ENCODE measurements at regions not wholly inside any gene's neighbourhood (a gene's known extent, or its start where the extent isn't known, plus 50 kb on each side); places are given as distances from the start of the nearest gene placed in this dataset.

DNA sequence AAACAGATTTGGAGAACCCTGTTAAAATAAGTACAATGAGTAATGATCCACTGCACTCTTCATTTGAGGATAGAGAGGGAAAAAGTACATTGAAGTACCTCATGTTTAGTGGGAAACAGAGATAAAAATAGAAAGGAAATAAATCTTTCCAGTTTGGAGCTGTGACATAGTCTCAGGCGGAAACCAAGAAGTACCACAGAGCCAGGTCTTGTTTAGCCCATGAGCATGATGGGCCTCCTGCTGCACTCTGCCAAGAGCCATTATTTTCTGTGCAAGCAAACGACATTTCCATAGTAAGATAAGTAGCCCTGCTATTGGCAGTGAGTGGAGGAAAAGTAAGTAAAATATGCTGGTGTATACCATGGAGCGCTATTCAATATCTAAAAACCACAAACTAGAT, 796.1 kb downstream of the TBL1XR1 start:
- no peak overlapping the region for H3K4me3 Mint-ChIP-seq
- no peak overlapping the region for H3K27ac Mint-ChIP-seq
- no peak for DNase-seq
- H3K27me3 Mint-ChIP-seq: no peaks in the 10 kb centered on the region
- no peaks in the 10 kb centered on the region for H3K4me1 Mint-ChIP-seq
- POLR2A ChIA-PET: no interaction called here
- peaks cover 11% of the 10 kb centered on the region for H3K9me3 Mint-ChIP-seq
- CTCF ChIA-PET: no interaction called here
- H3K36me3 Mint-ChIP-seq (ENCODE audit: low read depth): no peaks in the 10 kb centered on the region

DNA sequence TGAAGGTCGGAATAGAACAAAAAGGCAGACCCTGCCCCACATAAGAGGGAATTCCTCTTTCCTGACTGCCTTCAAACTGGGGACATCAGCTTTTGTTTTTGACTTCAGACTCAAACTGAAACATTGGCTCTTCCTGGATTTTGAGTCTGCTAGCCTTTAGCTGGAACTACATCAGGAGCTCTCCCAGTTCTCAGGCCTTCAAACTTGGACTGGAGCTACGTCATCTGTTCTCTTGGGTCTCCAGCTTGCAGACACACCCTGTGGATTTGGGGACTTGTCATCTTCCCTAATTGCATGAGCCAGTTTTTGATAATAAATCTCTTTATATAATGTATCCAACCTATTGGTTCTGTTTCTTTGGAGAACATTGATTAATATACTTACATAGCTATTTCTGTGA, 798.1 kb downstream of the TBL1XR1 start:
- ChIA-PET CTCF (no interaction called here), POLR2A (no interaction called here)
- H3K27ac Mint-ChIP-seq: no peak overlapping the region
- no peaks in the 10 kb centered on the region for H3K36me3 Mint-ChIP-seq (ENCODE audit: low read depth)
- no peaks in the 10 kb centered on the region for H3K27me3 Mint-ChIP-seq
- no peak for DNase-seq
- H3K4me3 Mint-ChIP-seq: no peak overlapping the region
- peaks cover 16% of the 10 kb centered on the region for H3K9me3 Mint-ChIP-seq
- H3K4me1 Mint-ChIP-seq: no peaks in the 10 kb centered on the region

DNA sequence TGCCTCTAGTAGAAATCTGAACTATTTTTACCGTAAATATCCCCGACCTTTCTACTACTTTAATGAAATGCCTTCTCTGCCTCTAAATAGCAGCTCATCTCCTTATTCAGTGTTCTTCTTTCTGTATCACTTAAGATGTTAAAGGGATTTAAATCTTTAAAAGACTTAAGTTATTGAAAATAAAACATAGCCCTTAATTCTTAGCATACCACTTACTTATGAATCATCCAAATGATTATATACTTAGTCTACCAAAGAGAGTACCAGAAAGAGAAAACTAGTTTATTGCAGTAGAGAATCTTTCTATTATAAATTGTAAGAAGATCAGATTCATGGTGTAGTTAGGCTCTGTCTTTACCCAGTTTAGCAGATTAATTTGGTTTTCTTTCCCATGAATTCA, 802.0 kb downstream of the TBL1XR1 start:
- H3K36me3 Mint-ChIP-seq (ENCODE audit: low read depth): no peaks in the 10 kb centered on the region
- ChIA-PET POLR2A (no interaction called here), CTCF (no interaction called here)
- H3K4me1 Mint-ChIP-seq: no peaks in the 10 kb centered on the region
- no peak overlapping the region for H3K27ac Mint-ChIP-seq
- no peak overlapping the region for H3K4me3 Mint-ChIP-seq
- DNase-seq: no peak
- H3K9me3 Mint-ChIP-seq: peaks cover 18% of the 10 kb centered on the region
- H3K27me3 Mint-ChIP-seq: no peaks in the 10 kb centered on the region

DNA sequence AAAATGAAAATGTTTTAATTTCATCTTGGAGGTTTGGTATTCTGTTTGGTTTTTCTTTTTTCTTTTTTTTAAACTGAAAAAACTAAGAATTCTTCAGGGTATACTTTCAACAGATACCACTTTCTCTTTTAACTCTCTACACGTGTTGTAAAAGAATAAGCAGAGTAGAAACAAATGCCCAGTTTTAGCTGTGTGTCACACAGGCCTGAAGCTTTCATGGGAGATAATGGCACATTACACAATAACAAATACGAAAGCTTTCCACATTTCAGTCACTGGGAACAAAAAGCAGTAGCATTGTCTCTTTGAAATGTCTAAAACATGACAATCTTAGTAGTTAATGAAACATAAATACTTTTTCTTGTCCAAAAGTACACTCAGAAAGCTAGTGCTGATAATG, 818.5 kb downstream of the TBL1XR1 start:
- no peak overlapping the region for H3K4me3 Mint-ChIP-seq
- no peak overlapping the region for H3K27ac Mint-ChIP-seq
- no peaks in the 10 kb centered on the region for H3K27me3 Mint-ChIP-seq
- H3K4me1 Mint-ChIP-seq: no peaks in the 10 kb centered on the region
- peaks cover 5% of the 10 kb centered on the region for H3K9me3 Mint-ChIP-seq
- DNase-seq: no peak
- ChIA-PET CTCF (no interaction called here), POLR2A (no interaction called here)
- no peaks in the 10 kb centered on the region for H3K36me3 Mint-ChIP-seq (ENCODE audit: low read depth)

DNA sequence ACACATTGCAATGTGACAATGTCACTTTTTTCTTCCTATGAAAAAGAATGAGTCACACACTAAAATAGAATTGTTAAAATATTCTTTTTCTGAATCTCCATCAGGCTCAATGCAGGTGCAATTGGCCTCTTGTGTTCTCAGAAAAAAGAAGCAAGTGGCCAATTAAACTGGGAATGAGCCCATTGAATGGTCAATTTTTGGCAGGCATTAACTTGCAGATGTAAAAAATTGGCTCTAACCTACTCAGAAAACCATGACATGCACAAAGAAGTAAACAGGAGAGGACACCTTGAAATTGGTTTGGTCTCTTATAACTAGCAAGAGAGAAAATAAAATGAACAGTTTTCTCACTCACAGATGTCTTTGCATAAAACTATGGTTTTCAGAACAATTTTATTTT, 820.8 kb downstream of the TBL1XR1 start:
- ChIA-PET CTCF (no interaction called here), POLR2A (no interaction called here)
- H3K27ac Mint-ChIP-seq: no peak overlapping the region
- peaks cover 1% of the 10 kb centered on the region for H3K9me3 Mint-ChIP-seq
- H3K4me1 Mint-ChIP-seq: no peaks in the 10 kb centered on the region
- no peak overlapping the region for H3K4me3 Mint-ChIP-seq
- no peaks in the 10 kb centered on the region for H3K36me3 Mint-ChIP-seq (ENCODE audit: low read depth)
- no peaks in the 10 kb centered on the region for H3K27me3 Mint-ChIP-seq
- no peak for DNase-seq

DNA sequence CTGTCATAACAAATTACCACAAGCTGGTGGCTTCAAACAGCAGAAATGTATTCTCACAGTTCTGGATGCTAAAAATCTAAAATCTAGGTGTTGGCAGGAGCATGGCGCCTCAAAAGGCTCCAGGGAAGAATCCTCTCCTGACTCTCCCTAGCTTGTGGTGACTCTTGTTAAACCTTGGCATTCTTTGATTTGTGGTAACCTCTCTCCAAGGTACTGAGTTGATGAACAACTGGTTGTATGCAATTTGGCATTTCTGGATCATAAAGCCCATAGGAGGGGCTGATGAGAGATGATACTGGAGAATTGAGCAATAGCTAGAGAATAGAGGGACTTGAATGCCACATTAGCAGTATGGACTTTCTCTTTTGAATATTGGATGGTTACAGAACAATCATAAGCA, 821.8 kb downstream of the TBL1XR1 start:
- Mint-ChIP-seq H3K27me3 (no peaks in the 10 kb centered on the region), H3K4me3 (no peak overlapping the region), H3K27ac (no peak overlapping the region), H3K36me3 (ENCODE audit: low read depth) (no peaks in the 10 kb centered on the region), H3K4me1 (no peaks in the 10 kb centered on the region), H3K9me3 (no peaks in the 10 kb centered on the region)
- CTCF ChIA-PET: no interaction called here
- POLR2A ChIA-PET: no interaction called here
- no peak for DNase-seq

DNA sequence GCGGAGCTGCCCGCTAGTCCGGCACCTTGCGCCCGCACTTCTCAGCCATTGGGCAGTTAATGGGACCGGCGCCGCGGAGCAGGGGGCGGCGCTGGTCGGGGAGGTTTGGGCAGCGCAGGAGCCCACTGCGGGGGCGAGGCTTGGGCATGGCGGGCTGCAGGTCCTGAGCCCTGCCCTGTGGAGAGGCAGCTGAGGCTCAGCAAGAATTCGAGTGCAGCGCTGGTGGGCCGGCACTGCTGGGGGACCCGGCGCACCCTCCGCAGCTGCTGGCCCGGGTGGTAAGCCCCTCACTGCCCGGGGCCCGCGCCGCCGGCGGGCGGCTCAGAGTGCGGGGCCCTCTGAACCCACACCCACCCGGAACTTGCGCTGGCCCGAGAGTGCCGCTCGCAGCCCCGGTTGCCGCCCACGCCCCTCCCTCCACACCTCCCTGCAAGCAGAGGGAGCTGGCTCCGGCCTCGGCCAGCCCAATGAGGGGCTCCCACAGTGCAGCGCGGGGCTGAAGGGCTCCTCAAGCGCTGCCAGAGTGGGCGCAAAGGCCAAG, 835.0 kb downstream of the TBL1XR1 start:
- ChIA-PET CTCF (no interaction called here), POLR2A (no interaction called here)
- Mint-ChIP-seq H3K27me3 (no peaks in the 10 kb centered on the region), H3K36me3 (ENCODE audit: low read depth) (no peaks in the 10 kb centered on the region), H3K4me1 (no peaks in the 10 kb centered on the region), H3K4me3 (no peak overlapping the region), H3K27ac (no peak overlapping the region), H3K9me3 (peaks cover 10% of the 10 kb centered on the region)
- DNase-seq: no peak

DNA sequence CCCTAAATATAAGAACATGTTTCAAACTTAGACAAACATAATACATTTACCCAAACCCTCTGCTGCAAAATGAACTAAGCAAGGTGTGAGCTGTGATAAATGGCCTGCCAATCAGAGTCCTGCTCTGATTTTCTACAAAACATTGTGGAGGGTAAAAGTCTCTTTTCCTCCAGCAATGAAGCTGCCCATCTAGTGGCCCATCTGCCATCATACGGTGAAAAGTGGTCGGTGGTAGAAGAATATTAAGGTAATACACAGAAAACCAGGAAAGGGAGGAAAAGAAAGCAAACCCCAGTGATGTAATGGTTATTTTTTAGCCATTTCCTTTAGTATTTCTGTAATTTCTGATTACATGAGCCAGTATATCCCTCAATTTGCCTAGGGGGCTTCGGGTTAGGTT, 838.1 kb downstream of the TBL1XR1 start:
- DNase-seq: no peak
- H3K4me3 Mint-ChIP-seq: no peak overlapping the region
- no peaks in the 10 kb centered on the region for H3K27me3 Mint-ChIP-seq
- POLR2A ChIA-PET: no interaction called here
- peaks cover 10% of the 10 kb centered on the region for H3K9me3 Mint-ChIP-seq
- CTCF ChIA-PET: no interaction called here
- H3K4me1 Mint-ChIP-seq: no peaks in the 10 kb centered on the region
- no peak overlapping the region for H3K27ac Mint-ChIP-seq
- H3K36me3 Mint-ChIP-seq (ENCODE audit: low read depth): no peaks in the 10 kb centered on the region

DNA sequence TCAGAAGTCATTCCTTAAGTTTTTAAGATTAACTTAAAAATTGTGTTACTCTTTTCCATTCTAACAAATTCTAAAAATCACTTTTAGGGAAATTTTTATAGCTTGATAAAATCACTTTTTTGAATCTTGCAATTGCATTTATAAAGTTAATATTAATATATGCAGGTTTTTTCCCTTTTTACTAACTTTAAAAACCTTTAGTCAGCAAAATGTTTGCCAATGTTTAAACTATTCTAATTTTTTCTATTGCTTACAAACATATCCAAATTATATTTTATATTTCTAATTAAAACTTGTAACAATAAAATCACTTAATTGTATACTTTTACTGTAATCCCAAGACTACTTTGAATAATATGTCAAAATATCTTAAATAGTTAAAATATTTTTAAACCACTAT, 839.4 kb downstream of the TBL1XR1 start:
- ChIA-PET CTCF (no interaction called here), POLR2A (no interaction called here)
- H3K9me3 Mint-ChIP-seq: peaks cover 10% of the 10 kb centered on the region
- no peak for DNase-seq
- H3K4me1 Mint-ChIP-seq: no peaks in the 10 kb centered on the region
- H3K36me3 Mint-ChIP-seq (ENCODE audit: low read depth): no peaks in the 10 kb centered on the region
- H3K27ac Mint-ChIP-seq: no peak overlapping the region
- H3K27me3 Mint-ChIP-seq: no peaks in the 10 kb centered on the region
- no peak overlapping the region for H3K4me3 Mint-ChIP-seq

DNA sequence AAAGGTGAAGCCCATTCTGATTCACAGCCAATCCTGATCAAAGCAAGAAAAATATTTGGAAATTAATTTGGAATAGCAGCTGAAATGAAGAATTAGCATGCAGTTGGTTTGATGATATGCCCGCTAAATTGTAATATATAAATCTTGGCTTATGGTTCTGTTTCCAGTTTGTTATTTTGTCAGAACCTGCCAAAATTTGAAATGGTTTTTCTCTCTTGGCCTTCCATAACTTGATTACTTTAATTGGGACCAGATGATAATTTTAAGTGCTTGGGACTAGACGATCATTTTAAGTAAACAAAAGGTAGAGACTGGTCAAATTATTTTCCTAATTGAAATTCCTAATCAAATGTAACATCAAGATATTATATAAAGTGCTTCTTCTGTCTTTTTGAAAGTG, 842.4 kb downstream of the TBL1XR1 start:
- no peak for DNase-seq
- H3K4me1 Mint-ChIP-seq: no peaks in the 10 kb centered on the region

DNA sequence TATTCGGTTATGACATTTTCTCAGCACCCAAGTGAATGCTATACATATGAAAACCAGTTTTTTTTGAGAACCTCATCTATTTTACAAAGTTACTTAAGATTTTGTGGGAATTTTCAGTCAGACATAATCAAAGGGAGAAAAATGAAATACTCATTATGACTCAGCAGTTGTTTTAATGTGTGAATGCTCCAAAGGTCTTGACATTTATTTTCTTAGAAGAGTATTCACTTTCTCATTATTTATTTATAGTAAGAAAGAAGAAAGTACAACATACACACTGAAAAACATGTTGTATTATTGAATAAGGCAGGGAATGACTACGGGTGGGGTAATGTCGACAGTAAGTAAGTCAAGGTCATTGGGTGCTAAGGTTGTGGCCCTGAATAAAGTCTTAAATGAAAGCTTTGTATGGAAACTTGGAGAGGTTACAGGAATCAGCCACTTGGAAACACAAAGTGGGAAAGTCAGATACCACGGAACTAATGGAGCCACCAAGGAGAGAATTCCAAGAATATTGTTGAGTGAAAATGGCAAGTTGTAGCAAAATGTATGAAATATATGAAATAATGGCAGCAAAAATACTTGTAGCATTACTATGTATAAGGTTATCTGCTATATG, 844.5 kb downstream of the TBL1XR1 start:
- H3K36me3 Mint-ChIP-seq (ENCODE audit: low read depth): no peaks in the 10 kb centered on the region
- peaks cover 5% of the 10 kb centered on the region for H3K9me3 Mint-ChIP-seq
- no peaks in the 10 kb centered on the region for H3K4me1 Mint-ChIP-seq
- ChIA-PET POLR2A (no interaction called here), CTCF (no interaction called here)
- no peak overlapping the region for H3K4me3 Mint-ChIP-seq
- H3K27ac Mint-ChIP-seq: no peak overlapping the region
- no peaks in the 10 kb centered on the region for H3K27me3 Mint-ChIP-seq
- no peak for DNase-seq

More for the DNA sequence above, 842.4 kb downstream of the TBL1XR1 start:
- H3K4me3 Mint-ChIP-seq: no peak overlapping the region
- H3K27ac Mint-ChIP-seq: no peak overlapping the region
- POLR2A ChIA-PET: no interaction called here
- H3K36me3 Mint-ChIP-seq (ENCODE audit: low read depth): no peaks in the 10 kb centered on the region
- no peaks in the 10 kb centered on the region for H3K27me3 Mint-ChIP-seq
- CTCF ChIA-PET: no interaction called here
- no peaks in the 10 kb centered on the region for H3K9me3 Mint-ChIP-seq

DNA sequence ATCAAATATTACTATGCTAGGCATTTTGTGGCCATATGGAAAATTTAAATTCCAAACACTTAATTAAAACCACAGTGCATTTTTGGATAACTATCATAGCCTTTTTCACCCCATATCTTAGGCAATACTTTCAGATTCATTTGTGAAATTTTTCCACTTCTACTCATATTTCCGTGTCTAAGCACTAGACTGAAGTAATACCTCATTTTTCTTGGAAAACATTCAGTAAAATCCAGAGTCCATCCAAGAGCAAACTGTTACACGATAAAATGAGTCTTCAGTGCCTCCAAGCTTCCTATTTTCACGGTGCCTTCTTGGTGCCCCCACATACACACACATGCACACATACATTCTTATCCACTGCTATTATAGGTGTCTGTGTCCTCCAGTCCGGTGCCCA, 845.9 kb downstream of the TBL1XR1 start:
- DNase-seq: no peak
- ChIA-PET CTCF (no interaction called here), POLR2A (no interaction called here)
- Mint-ChIP-seq H3K36me3 (ENCODE audit: low read depth) (no peaks in the 10 kb centered on the region), H3K27me3 (no peaks in the 10 kb centered on the region), H3K27ac (no peak overlapping the region), H3K4me3 (no peak overlapping the region), H3K4me1 (no peaks in the 10 kb centered on the region), H3K9me3 (peaks cover 5% of the 10 kb centered on the region)

DNA sequence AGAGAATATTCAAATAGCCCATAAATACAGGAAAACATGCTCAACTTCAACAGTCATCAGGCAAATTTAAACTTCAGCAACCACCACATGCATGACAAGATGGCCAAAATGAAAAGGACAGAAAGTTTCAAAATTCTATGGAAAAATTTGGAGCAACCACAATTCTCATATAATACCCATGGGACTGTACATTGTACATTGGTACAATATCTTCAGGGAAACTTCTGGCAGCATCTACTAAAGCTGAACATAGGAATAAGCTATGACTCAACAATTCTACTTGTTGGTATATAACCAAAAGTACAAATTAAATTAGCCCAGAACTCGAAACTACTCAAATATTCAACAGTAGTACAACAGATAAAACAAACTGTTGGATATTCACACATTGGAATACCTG, 847.6 kb downstream of the TBL1XR1 start:
- Mint-ChIP-seq H3K36me3 (ENCODE audit: low read depth) (no peaks in the 10 kb centered on the region), H3K27ac (no peak overlapping the region), H3K9me3 (peaks cover 5% of the 10 kb centered on the region), H3K27me3 (no peaks in the 10 kb centered on the region), H3K4me3 (no peak overlapping the region), H3K4me1 (no peaks in the 10 kb centered on the region)
- CTCF ChIA-PET: no interaction called here
- POLR2A ChIA-PET: no interaction called here
- no peak for DNase-seq

DNA sequence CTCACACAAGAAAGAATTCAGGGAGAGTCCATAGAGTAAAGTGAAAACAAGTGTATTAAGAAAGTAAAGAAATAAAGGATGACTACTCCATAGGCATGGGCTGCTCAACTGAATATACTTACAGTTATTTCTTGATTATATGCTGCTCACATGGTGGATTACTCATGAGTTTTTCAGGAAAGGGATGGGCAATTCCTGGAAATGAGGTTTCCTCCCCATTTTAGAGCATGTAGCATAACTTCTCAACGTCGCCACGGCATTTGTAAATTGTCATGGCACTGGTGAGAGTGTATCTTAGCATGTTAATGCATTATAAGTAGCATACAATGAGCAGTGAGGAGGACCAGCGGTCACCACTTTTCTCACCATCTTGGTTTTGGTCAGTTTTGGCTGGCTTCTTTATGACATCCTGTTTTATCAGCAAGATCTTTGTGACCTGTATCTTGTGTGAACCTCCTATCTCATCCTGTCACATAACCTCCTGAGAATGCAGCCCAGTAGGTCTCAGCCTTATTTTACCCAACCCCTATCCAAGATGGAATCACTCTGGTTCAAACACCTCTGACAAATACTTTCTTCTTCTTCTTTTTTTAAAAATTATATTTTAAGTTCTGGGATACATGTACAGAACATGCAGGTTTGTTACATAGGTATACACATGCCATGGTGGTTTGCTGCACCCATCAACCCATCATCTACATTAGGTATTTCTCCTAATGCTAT, 849.7 kb downstream of the TBL1XR1 start:
- Mint-ChIP-seq H3K27ac (no peak overlapping the region), H3K4me1 (no peaks in the 10 kb centered on the region), H3K9me3 (peaks cover 5% of the 10 kb centered on the region), H3K4me3 (no peak overlapping the region), H3K27me3 (no peaks in the 10 kb centered on the region), H3K36me3 (ENCODE audit: low read depth) (no peaks in the 10 kb centered on the region)
- ChIA-PET CTCF (no interaction called here), POLR2A (no interaction called here)
- DNase-seq: no peak
